Endothelial cell of umbilical vein (primary cell): ENCODE measurements at regions not wholly inside any gene's neighbourhood (a gene's known extent, or its start where the extent isn't known, plus 50 kb on each side); places are given as distances from the start of the nearest gene placed in this dataset.

Source experiments
- JUN ChIP-seq: IDR thresholded peaks from 2 replicates; pipeline ENCODE4 v1.6.1; 2011; ENCODE audit warnings: borderline replicate concordance, low read depth; ENCODE audit not compliant: insufficient read length, insufficient read depth
- POLR2A ChIP-seq: IDR thresholded peaks from 2 replicates; pipeline ENCODE4 v1.6.1; 2012; ENCODE audit warnings: low read depth, mild to moderate bottlenecking, control low read depth, low read length
- TF ChIP-seq, protein P1 (sequence below), 2 donors: IDR thresholded peaks; 1 replicate in 1 of 2; 2 replicates in 1 of 2; pipeline ENCODE4 v1.5.1; 2011; ENCODE audit warnings: low read length in 2 of 2, mild to moderate bottlenecking in 2 of 2, moderate library complexity in 2 of 2, control low read depth in 1 of 2, inconsistent platforms in 1 of 2, low read depth in 1 of 2; ENCODE audit not compliant: insufficient read depth in 1 of 2; ENCODE audit errors: extremely low read depth in 1 of 2

DNA sequence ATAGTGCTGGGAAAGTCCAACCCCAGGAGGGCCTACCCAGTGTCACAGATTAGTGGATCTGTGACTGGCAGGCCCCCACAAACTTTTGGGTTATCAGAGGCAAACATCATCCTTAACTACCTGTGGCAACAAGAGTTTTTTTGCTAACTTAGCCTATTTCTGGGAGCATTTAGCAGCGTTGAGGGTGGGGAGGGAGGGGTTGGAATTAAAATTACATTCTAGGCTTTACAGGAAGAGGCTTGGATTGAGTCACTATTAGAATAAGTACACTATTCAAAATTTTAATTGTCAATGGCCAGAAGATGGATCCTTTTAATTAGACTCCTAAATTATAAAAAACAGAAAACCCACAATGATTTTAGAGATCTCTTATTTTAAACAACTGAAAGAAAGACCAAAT, 267.9 kb upstream of the NPSR1 start:
- TF ChIP-seq, protein P1, sequence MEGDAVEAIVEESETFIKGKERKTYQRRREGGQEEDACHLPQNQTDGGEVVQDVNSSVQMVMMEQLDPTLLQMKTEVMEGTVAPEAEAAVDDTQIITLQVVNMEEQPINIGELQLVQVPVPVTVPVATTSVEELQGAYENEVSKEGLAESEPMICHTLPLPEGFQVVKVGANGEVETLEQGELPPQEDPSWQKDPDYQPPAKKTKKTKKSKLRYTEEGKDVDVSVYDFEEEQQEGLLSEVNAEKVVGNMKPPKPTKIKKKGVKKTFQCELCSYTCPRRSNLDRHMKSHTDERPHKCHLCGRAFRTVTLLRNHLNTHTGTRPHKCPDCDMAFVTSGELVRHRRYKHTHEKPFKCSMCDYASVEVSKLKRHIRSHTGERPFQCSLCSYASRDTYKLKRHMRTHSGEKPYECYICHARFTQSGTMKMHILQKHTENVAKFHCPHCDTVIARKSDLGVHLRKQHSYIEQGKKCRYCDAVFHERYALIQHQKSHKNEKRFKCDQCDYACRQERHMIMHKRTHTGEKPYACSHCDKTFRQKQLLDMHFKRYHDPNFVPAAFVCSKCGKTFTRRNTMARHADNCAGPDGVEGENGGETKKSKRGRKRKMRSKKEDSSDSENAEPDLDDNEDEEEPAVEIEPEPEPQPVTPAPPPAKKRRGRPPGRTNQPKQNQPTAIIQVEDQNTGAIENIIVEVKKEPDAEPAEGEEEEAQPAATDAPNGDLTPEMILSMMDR (IDR thresholded peaks at IDR 0.05; ENCODE audit: extremely low read depth in 1 of 2, insufficient read depth in 1 of 2, low read depth in 1 of 2, low read length in 2 of 2), result no peak
- no peak for TF ChIP-seq POLR2A
- TF ChIP-seq JUN, result no peak
